ENCODE measurements at regions not wholly inside any gene's neighbourhood (a gene's known extent, or its start where the extent isn't known, plus 50 kb on each side); places are given as distances from the start of the nearest gene placed in this dataset.

GRCh38 chr4:56251556-56251955 is 135.7 kb downstream of the AASDH start:
- H3K4me2 ChIP-seq = no peak overlapping the region
- FAIRE-seq = no peak
- ChIA-PET CTCF (no interaction called here), POLR2A (no interaction called here)
- no peak overlapping the region for H3K4me3 ChIP-seq
- WGBS (ENCODE audit: missing lambda C conversion rate) = 55% methylated on average over 3 of the region's 3 CpGs
- TF ChIP-seq PBX3 (IDR thresholded peaks at IDR 0.05) (no peak), ZSCAN20 (CRISPR knock-in tag; IDR thresholded peaks at IDR 0.05) (no peak), TP53 (CRISPR knock-in tag; IDR thresholded peaks at IDR 0.05) (no peak), RARB (CRISPR knock-in tag; IDR thresholded peaks at IDR 0.05) (no peak), RCOR1 (IDR thresholded peaks at IDR 0.05; ENCODE audit: low read depth, low read length) (no peak), ZFP36 (IDR thresholded peaks at IDR 0.05; ENCODE audit: borderline replicate concordance, partially characterized antibody) (no peak), ESRRA (IDR thresholded peaks at IDR 0.05; ENCODE audit: borderline replicate concordance, low read length) (no peak), ELK1 (IDR thresholded peaks at IDR 0.05; ENCODE audit: low read depth, low read length) (no peak), NFE2L2 (conservative IDR thresholded peaks at IDR 0.05; ENCODE audit: low read length) (no peak), BCL3 (IDR thresholded peaks at IDR 0.05) (no peak), CTCF (IDR thresholded peaks at IDR 0.05) (no peak), RFX5 (IDR thresholded peaks at IDR 0.05) (no peak), ATOH8 (CRISPR knock-in tag; IDR thresholded peaks at IDR 0.05; ENCODE audit: low read depth) (no peak), SMC3 (IDR thresholded peaks at IDR 0.05) (no peak), ZC3H11A (IDR thresholded peaks at IDR 0.05) (no peak), HES2 (IDR thresholded peaks at IDR 0.05) (no peak)
- no peaks in the 10 kb centered on the region for H3K4me1 ChIP-seq
- H3K27ac ChIP-seq = no peak overlapping the region
- H3K9me3 ChIP-seq = no peaks in the 10 kb centered on the region
- ATAC-seq = no peak
- DNase-seq (ENCODE audit: low read depth in 1 of 2, low spot score in 1 of 2) = no peak

GRCh38 chr4:56250776-56251175 is 136.5 kb downstream of the AASDH start:
- ATAC-seq (no peak), DNase-seq (ENCODE audit: low read depth in 1 of 2, low spot score in 1 of 2) (no peak), FAIRE-seq (no peak)
- Histone ChIP-seq H3K4me3 (no peak overlapping the region), H3K4me2 (no peak overlapping the region), H3K9me3 (no peaks in the 10 kb centered on the region), H3K27ac (no peak overlapping the region), H3K4me1 (no peaks in the 10 kb centered on the region)
- CTCF ChIA-PET = no interaction called here
- WGBS (ENCODE audit: missing lambda C conversion rate) = 53% methylated on average over 2 of the region's 2 CpGs
- no peak for TF ChIP-seq ELK1 (IDR thresholded peaks at IDR 0.05; ENCODE audit: low read depth, low read length)
- TF ChIP-seq SMC3 (IDR thresholded peaks at IDR 0.05) = no peak
- POLR2A ChIA-PET = no interaction called here

Data from A549 (cell line).